DMS53 (cell line): ENCODE measurements at regions not wholly inside any gene's neighbourhood (a gene's known extent, or its start where the extent isn't known, plus 50 kb on each side); places are given as distances from the start of the nearest gene placed in this dataset.

Experiments
- DNase-seq: peaks from one replicate; lab custom pipeline; 2025; lab: John Stamatoyannopoulos, UW

GRCh38 chr10:47166808-47167581 is 133.0 kb upstream of the GDF10 start:
- DNase-seq, result peak; percentile 62

- peak; percentile 45 for DNase-seq
Measured at GRCh38 chr10:47167591-47167990, 132.4 kb upstream of the GDF10 start.

- DNase-seq, result no peak
Measured at GRCh38 chr10:47169581-47169980, 130.4 kb upstream of the GDF10 start.

- no peak for DNase-seq
Measured at GRCh38 chr10:47173929-47174442, 126.0 kb upstream of the GDF10 start.

- DNase-seq, result peak; percentile 7
Measured at GRCh38 chr10:47175181-47176123, 124.5 kb upstream of the GDF10 start.

GRCh38 chr10:47176206-47176902 is 123.6 kb upstream of the GDF10 start:
- DNase-seq, result no peak

- no peak for DNase-seq
Measured at GRCh38 chr10:47176903-47177868, 122.8 kb upstream of the GDF10 start.

- peak; percentile 20 for DNase-seq
Measured at GRCh38 chr10:47178537-47179290, 121.3 kb upstream of the GDF10 start.

- DNase-seq, result no peak
Measured at GRCh38 chr10:47179291-47179647, 120.7 kb upstream of the GDF10 start.

- no peak for DNase-seq
Measured at GRCh38 chr10:47181052-47181849, 118.7 kb upstream of the GDF10 start.

- DNase-seq, result peak; percentile 74
Measured at GRCh38 chr10:47182934-47183703, 116.9 kb upstream of the GDF10 start.

- peak; percentile 51 for DNase-seq
Measured at GRCh38 chr10:47183704-47184041, 116.3 kb upstream of the GDF10 start.

- peak; percentile 84 for DNase-seq
Measured at GRCh38 chr10:47184273-47184672, 115.7 kb upstream of the GDF10 start.

- DNase-seq, result no peak
Measured at GRCh38 chr10:47184724-47185330, 115.2 kb upstream of the GDF10 start.

- no peak for DNase-seq
Measured at GRCh38 chr10:47186941-47187340, 113.1 kb upstream of the GDF10 start.

GRCh38 chr10:47187592-47187991 is 112.4 kb upstream of the GDF10 start:
- no peak for DNase-seq

GRCh38 chr10:47188156-47188555 is 111.8 kb upstream of the GDF10 start:
- DNase-seq, result no peak

- DNase-seq, result peak; percentile 53
Measured at GRCh38 chr10:47189802-47190201, 110.2 kb upstream of the GDF10 start.
